ENCODE measurements at regions not wholly inside any gene's neighbourhood (a gene's known extent, or its start where the extent isn't known, plus 50 kb on each side); places are given as distances from the start of the nearest gene placed in this dataset.

DNA sequence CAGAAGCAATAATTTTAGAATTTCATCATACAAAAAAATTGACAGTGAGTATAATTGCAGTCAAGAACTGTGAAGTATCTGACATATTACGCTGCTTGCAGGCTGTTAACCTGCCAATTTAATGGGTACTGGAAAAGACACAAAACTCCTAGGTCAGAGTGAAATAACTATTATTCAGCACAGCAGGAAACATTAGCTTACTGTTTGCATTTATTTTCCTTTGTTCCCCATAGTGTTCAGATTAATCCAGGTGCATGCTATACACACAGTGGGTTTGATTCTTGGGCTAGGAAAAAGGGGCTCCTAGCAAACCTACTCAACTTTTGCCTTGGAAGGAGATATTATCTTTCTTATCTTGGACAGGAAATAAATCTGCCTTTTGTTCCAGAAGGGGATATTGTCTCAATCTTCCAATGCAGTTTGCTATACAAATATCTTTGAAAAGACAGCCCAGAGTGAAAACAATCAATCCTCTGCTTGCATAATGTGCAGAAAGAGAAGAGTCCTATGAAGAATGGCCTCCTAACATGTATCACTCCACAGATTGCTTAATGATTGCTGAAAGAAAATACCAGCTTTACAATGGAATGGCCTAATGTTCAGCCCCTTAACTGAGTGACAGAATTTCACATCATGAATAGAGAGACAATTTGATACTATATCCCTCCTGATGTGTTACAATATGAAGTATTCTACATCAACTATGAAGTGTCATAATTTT, 443.4 kb downstream of the TBC1D4 start:
- no peak for DNase-seq

DNA sequence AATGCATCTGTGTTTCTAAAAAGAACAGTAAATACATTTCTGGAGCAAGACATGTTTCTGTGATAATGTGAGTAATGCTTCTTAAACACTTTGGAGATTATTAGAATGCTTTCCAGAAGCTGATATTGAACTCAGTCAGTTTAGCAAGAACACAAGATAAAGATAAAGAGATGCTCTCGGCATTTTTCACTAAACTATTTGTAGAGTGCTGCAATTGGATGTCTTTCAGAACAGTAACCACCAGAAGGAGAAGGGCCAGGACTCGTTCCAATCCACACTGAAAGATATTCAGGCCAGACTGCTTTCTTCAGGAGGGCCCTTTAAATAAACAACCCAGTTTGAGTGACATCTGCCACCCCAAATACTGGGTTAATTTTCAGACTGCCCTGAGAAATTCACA, 456.0 kb downstream of the TBC1D4 start:
- no peak for DNase-seq

DNA sequence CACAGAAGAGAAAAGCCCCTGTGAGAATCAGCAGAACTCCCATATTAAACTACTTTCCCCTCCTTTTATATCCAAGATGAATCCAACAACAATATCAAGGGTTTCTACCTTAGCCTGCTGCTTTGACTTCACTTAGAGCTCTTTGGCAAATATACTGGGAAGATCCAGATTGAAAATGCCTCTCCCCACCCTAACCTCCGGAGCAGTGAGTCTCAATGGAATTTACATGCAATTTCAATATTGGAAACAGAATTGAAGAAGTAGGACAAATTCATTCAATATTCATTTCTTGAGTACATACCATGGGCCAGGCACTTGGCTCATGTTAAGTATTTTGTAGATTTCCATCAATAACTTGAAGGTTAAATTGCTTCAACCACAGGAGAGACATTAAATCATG, 457.4 kb downstream of the TBC1D4 start:
- DNase-seq: no peak

DNA sequence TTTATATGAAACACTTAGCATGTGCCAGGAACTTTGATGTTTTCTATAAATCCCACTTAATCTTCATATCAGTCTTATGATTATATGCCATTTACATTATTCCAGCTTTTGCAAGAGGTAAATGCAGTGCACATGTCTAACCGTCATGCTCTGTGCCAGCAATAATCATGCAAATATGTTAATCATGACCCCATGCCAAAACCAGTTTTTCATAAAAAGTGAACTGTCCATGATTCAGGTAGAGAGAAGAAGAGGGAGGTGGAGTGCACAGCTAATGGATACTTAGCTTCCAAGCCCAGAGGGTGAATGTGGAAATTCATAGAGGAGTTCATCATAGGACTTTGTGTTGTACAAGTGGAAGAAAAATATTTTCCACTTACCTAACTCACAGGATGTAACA, 458.4 kb downstream of the TBC1D4 start:
- DNase-seq: no peak

DNA sequence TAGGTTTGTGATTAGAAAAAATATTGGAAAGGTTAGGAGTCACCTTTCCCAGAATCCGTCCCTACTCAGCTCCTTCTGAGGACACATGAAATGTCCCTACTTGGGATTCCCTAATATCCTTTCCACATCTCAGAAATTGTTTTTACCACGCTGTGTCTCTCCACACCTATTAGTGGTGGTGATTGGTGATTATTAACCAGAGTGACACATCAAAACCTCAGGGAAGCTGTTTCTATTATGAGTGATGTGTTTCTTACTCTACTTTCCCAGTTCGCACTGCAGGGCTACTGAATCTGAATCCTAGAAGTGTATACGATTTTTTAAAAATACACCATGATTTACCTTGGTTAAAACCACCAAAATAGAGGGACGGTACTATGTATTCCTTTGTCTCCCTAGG, 460.8 kb downstream of the TBC1D4 start:
- DNase-seq: no peak

DNA sequence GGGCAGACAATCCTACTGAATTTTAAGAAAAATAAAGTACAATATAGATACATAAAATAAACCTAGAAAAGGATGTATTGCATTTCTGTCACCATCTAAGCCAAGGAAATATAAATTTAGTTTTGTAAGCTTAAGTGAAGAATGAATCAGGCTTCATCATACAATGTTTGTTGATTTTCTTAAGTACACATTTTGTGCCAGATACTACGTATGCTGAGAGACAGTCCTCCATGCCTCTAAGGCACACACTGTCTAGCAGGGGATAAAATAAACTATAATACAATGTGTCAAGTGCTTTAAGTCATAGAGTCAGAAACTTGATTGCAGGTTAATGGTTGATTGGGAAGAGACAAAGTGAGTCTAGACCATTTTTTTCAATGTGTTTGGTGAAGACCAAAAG, 465.7 kb downstream of the TBC1D4 start:
- DNase-seq: no peak

DNA sequence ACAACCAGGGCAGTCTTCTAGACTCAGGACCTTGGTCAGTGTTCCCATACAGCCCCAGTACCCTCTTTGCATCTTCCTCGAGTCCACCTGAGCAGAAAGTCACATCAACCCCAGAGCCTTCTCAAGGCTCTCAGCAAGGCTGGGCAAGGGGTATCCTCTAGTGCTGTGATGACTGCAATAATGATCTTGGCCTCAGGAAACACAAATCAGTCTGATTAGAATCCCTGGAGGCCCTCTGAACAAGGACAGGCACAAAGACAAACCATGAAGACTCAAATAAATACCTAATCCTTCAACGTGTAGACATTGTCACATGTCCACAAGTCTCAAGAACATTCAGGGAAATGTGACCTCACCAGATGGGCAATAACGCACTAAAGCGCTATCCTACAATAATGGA, 468.2 kb downstream of the TBC1D4 start:
- DNase-seq: no peak

DNA sequence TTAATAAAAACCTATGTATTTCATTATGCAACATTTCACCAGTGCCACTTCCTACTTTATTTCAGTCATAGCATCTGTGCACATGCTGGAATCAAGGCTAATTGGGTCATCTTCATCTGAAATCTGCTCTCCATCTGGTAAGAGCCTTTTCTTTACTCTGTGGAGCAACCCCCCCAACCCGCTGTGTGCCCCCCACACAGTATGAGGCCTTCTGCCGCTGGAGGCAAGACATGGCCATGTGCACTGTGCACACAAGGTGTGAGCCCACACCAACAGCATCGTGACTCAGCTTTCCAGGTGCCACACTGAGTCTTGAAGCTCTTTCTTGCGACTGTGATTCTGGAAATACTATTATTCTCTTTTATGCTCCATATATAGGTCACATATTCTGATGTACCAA, 471.0 kb downstream of the TBC1D4 start:
- no peak for DNase-seq

DNA sequence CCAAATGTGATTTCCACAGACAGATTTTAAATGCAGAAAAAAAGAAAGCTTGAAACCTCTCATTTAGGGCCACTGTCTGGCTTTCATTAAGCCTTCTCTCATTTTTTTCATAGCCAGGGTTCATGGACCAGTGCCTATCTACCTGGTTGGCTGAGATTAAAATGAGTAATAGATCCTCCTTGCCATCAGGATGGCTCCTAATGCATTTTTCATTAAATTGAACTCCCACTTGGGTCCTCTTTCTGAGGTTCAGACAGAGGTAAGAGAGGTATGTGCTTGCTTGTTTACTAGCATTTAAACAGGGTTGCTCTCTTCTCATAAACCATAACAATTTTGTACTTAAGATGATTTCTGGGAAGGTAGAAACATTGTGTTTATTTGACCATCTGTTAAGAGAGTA, 473.0 kb downstream of the TBC1D4 start:
- no peak for DNase-seq

DNA sequence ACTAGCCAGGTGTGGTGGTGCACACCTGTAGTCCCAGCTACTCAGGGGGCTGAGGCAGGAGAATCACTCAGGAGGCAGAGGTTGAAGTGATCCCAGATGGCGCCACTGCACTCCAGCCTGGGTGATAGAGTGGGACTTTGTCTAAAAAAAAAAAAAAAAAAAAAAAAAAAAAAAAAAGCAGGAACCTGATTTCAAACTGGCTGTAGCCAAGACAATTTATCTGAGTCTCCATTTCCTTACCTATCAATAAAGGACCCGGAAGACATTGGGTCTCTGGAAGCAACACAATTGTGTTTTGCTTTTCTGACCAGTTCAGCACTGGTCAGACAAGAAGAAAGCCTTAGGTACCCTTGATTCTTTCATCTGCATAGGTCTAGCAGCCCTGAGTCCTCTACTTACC, 491.0 kb downstream of the TBC1D4 start:
- no peak for DNase-seq

DNA sequence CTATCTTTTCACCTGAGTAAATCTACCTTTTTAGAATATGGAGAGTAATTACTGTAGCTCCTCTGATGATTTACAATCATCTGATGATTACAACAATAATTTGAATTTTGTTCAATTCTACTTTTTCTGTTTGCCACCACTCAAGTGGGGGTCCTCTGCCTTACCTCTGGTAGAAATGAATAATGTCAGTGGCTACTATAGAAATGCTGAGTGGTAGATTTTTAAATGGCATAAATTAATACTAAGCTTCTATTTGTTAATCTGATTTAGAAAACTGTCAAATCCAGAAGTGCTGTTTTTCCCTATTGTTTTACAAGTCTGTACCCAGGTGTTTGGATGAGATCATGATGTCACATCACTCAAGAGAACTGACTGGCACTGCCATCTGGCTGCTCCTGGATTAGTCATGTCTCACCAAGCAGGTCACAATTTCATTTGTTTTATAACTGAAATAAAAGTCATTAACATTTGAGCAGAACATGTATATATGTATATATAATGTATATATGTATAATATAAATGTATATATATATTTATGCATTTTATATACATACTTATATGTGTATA, 494.8 kb downstream of the TBC1D4 start:
- no peak for DNase-seq

DNA sequence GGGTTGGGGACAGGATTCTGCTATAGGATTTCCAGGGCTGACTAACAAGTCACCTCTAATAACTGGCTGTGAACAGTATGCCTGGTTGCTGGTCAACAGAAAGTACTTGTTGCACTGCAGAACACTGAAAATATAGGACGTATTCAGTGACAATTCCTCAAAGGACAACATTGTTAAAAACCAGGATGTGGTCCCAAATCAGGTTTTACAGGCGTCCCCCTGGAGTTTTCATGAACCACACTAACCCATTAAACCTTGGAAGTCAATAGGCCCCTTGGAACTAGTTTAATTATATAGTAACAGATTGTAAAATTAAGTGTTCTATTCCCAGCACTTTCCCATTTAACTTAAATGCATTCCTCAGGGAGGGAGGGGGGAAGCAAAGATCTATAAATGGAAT, 495.4 kb downstream of the TBC1D4 start:
- no peak for DNase-seq

DNA sequence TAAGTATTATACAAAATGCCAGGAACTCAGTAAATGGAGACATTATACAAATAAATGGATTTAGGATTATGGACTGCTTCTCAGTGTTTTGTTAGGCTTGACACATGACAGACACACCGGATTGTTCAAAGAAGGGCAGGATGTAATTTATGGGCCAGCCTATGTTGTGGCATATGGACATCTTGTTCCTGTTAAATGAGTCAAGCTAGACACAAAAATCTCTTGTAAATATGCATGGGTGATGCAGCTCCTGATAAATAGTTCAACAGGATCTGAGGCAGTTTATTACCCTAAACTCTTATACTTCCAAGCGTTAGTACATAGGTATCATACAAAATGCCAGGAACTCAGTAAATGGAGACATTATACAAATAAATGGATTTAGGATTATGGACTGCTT, 502.3 kb downstream of the TBC1D4 start:
- DNase-seq: no peak

DNA sequence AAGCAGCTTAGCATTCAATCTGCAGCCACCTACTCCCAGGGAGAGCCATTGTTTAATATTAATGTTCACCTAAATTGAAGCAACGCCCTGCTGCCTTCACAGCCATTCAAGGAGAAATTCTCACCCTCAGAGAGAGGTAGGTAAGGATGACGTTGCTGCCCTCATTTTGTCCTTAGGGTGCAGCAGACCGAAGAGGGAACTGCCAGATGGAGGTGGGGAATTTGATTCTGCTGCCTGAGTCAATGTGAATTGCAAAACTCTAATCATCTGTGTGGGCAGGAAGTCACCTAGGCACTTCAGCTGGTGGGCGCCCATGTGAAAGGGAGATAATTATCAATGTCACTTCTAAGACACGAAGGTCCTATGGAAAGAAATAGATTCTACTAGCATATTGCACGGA, 503.4 kb downstream of the TBC1D4 start:
- DNase-seq: no peak

DNA sequence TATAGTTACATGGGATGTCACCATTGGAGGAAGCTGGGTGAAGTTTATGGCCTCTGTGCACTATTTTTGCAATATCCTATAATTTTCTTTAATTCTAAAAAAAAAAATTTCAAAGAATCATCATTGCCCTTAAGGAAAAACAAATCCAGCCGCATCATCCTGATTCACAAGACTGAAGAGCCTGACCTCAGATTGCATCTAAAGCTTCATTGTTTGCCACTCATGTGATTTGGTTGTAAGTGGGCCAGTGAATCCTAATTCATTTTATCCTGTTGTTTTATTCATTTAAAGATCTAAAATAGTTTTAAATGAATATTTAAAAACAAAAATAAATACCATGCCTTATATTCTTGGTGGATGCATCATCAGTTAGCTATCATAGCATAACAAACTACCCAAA, 504.5 kb downstream of the TBC1D4 start:
- no peak for DNase-seq

DNA sequence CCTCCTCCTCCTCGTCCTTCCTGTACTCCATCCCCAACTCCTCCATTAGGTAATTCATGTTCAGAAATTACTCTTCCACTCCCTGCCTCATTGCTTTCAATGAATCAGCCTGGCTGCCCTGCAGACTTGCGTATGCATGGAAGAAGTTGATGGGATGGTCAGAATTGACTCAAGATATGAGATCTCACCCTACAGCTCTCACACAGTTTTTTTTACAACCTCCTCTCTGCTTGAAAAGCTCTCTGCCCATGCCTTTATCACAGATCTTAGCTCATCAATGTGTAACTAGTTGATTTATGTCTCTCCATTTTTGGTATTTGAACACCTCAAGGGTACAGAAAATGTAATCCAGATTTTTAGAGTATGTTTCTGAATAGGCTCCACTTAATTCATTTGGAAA, 506.9 kb downstream of the TBC1D4 start:
- DNase-seq: no peak

DNA sequence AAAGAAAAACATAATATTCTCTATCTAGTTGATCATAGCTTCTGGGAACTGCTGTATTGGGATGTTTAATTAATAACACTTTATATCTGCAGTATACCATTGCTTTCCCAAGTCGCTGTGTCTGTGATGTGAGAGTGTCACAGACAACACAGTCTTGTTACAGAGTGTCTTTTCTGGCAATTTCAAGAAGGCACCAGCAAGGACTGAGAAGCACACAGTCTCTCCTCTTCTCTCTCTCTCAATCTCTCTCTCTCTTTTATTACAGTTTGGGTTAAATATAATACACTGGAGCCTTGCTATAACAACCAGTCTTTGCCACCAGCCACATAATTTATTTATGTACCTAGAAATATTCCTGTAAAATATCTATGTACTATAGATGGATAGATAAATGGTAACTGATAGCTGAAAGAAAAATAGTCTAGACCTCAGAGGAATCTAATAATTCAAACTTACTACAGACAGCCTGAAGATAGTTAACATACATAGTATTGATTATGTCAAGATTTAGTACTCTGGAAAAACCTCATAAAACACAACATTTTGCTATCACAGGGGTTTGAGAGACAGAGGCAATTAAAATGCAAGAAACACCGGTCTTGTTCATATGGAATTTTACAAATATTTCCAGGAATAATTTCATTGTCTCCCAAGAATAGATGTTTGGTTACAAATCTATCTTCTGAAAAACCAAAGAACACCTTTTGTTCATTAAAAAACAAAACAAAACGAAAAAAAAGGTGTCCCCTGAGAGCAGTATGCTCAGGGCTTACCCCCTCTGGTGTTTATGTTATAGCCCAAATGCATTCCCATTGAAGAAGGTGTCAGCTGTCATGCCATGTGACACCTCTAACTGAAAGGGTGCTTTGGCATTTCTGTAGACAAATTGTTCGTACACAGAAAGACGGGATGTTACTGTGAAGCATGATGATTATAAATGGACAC, 507.8 kb downstream of the TBC1D4 start:
- DNase-seq: no peak

DNA sequence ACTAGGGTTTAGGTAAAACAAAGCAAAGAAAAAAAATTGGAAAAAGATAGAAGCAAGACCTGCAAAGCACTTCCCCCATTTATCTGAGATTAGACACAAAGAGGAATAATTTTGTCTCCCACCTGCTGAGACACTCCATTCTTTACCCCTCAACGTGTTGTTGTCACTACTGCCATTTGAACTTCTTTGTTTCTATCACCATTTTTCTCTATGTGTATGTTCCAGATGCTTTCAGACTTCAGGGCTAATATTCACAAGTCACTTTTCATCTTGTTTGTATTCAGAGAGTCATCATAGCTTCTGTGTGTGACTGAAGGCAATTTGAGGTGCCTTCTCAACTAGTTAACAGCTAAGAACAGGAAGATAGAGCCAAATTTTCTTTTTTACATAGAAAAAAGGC, 512.5 kb downstream of the TBC1D4 start:
- no peak for DNase-seq

DNA sequence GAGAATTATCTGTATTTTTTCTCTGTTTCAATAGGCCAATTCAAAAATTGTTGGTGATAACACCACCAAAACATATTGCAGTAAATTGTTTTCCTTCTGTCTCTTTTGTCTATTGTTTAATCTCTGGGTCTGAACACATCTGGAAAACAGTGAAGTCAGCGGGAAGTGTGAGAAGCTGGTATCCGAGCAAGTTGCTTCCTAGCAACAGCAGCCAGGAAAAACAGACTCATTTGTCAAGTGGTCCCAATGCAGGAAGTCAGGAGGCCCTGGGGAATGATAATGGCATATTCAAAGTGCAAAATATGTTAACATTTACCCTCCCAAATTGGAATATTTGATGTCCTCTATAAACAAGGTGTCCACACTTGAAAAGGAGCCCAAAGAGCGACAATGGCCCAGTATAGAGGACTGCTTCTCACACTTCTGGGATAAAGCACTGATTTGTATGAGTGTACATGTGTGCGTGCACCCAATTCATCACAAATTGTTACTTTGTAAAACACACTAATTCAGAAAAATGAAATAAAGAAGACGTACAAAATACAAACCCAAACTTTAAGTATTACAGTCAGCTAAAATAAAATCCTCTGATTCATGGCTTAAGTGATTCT, 515.0 kb downstream of the TBC1D4 start:
- DNase-seq: no peak

DNA sequence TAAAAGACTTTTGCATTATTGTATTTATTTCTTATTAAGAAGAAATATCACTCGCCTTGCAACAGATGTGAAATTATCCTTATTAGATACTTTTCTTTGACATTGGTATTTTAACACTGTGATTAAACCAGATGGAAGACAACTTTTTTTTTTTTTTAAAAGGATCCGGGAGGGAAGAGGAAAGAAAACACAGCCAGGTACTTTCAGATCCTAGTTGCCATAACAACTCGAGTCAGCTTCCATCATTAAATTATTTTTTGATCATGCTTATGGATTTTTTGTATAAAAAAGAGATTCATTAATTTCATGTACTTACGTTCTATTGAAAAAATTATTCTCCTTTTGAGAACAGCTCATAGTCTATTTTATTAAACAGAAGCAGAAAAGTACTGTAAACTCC, 515.7 kb downstream of the TBC1D4 start:
- no peak for DNase-seq

DNA sequence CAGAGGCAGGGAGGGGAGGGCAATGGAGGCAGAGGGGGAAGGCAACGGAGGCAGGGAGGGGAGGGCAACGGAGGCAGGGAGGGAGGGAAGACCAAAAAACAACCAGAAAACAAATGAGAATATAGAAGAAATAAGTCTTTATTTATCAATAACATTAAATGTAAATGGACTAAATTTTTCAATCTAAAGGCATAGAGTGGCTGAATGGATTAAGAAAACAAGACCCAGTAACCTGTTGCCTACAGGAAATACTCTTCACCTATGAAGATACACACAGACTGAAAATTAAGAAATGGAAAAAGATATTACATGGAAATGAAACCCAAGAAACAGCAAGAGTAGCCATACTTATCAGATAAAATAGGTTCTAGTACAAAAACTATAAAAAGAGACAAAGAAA, 536.3 kb downstream of the TBC1D4 start:
- DNase-seq: no peak

DNA sequence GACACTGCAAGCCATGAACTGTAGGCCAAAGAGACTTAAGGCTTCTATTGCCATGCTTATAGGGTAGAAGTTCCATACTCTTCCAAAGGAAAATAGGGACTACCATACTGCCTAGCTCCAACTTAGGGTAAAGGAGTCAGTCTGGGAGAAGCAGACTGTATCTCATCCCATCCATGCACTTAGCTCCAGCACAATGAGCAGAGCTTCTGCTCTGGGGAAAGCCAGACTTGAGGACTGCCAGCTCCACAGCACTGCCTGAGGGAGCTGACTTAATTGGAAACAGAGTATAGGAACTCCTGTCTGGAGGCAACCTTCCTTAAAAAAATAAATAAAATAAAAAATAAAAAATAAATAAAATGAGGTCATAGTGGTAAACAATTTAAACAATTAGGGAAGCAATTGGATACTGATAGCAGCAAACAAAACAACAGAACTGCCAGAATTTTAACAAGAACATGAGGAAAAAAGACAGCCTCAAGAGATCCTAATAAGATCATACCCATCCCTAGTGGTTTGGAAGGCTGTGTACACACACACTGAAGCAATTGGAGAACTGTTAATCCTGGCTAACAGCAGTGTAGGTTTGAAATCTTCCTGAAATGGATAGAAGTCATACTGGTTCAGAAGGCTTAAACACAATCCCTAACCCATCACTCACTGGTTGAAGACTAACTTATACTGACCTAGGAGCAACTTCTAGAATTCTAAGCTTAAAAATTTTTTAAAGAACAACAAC, 550.1 kb downstream of the TBC1D4 start:
- no peak for DNase-seq
